ENCODE measurements at regions not wholly inside any gene's neighbourhood (a gene's known extent, or its start where the extent isn't known, plus 50 kb on each side); places are given as distances from the start of the nearest gene placed in this dataset.

DNA sequence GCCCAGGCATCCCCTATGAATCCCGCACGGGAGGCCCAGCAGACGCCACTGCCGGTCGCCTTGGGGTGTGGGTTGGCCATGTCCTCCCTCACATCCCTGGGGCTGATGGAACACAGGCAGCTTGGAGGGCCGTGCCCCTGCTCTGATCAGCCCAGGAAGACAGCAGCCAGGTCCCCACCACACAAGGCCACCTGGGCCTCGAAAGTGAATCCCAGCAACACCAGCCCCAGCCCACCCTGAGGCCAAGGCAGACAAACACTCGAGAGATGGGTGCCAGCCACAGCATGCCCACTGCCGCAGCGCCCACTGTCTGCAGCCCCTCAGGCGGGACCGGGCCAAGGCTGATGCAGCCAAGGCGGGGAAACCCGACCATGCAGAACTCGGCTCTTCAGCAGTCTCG lies 85.5 kb downstream of the HMX1 start:
- DNase-seq (ENCODE audit: low read depth, low spot score) = no peak
- CTCF ChIA-PET = no interaction called here
- no peak overlapping the region for H3K4me3 ChIP-seq (replicated peaks in 1 of 3; ENCODE audit: insufficient read depth in 1 of 3, low read depth in 1 of 3, low read length in 3 of 3)
- H3K27me3 ChIP-seq (ENCODE audit: control insufficient read depth in 2 of 2, insufficient read depth in 2 of 2, low read length in 2 of 2) = no peaks in the 10 kb centered on the region
- POLR2A ChIA-PET = no interaction called here
- dilution Hi-C loops (cut with MboI; ENCODE audit: extremely low pct_ligation_motif_present, low sequenced_read_pairs) = no loop called here
- H4K20me1 ChIP-seq (replicated peaks; ENCODE audit: control insufficient read depth, extremely low read depth, insufficient read depth, low read length) = no peaks in the 10 kb centered on the region
- no peaks in the 10 kb centered on the region for H3K9me3 ChIP-seq (replicated peaks; ENCODE audit: control insufficient read depth, insufficient read depth, low read length)
- H3K9ac ChIP-seq (replicated peaks; ENCODE audit: extremely low read depth, insufficient read depth, low read length) = no peak overlapping the region
- no peak for FAIRE-seq
- H3K79me2 ChIP-seq (ENCODE audit: control insufficient read depth, insufficient read depth, low read length) = no peaks in the 10 kb centered on the region
- H3K4me2 ChIP-seq (ENCODE audit: insufficient read depth, low read length) = no peak overlapping the region
- H3K4me1 ChIP-seq (ENCODE audit: control insufficient read depth, extremely low read depth, insufficient read depth, low read length) = no peaks in the 10 kb centered on the region
- intact Hi-C loops (cut with micrococcal nuclease) = no loop called here
- TF ChIP-seq, protein P1, sequence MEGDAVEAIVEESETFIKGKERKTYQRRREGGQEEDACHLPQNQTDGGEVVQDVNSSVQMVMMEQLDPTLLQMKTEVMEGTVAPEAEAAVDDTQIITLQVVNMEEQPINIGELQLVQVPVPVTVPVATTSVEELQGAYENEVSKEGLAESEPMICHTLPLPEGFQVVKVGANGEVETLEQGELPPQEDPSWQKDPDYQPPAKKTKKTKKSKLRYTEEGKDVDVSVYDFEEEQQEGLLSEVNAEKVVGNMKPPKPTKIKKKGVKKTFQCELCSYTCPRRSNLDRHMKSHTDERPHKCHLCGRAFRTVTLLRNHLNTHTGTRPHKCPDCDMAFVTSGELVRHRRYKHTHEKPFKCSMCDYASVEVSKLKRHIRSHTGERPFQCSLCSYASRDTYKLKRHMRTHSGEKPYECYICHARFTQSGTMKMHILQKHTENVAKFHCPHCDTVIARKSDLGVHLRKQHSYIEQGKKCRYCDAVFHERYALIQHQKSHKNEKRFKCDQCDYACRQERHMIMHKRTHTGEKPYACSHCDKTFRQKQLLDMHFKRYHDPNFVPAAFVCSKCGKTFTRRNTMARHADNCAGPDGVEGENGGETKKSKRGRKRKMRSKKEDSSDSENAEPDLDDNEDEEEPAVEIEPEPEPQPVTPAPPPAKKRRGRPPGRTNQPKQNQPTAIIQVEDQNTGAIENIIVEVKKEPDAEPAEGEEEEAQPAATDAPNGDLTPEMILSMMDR (IDR thresholded peaks at IDR 0.05; ENCODE audit: extremely low read depth in 1 of 2, insufficient read depth in 1 of 2, low read depth in 1 of 2, low read length in 2 of 2) = no peak
- TF ChIP-seq, protein P2, sequence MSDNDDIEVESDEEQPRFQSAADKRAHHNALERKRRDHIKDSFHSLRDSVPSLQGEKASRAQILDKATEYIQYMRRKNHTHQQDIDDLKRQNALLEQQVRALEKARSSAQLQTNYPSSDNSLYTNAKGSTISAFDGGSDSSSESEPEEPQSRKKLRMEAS (IDR thresholded peaks at IDR 0.05; ENCODE audit: insufficient read depth, insufficient read length) = no peak
- TF ChIP-seq EZH2 (IDR thresholded peaks at IDR 0.05; ENCODE audit: borderline replicate concordance, low read depth, low read length, severe bottlenecking) (no peak), GATA2 (IDR thresholded peaks at IDR 0.05; ENCODE audit: insufficient read depth, insufficient read length, low read depth, low read length) (no peak), JUN (IDR thresholded peaks at IDR 0.05; ENCODE audit: borderline replicate concordance, insufficient read depth, insufficient read length, low read depth) (no peak), POLR2A (IDR thresholded peaks at IDR 0.05; ENCODE audit: low read depth, low read length) (no peak)
- H3K36me3 ChIP-seq (ENCODE audit: control insufficient read depth in 2 of 2, extremely low read depth in 1 of 2, insufficient read depth in 2 of 2, low read length in 2 of 2) = no peaks in the 10 kb centered on the region
- H2AFZ ChIP-seq (ENCODE audit: low read depth, low read length) = no peak overlapping the region
- BruUV-seq (replicated peaks) = no TSS peak
- no peak overlapping the region for H3K27ac ChIP-seq (ENCODE audit: insufficient read depth, low read depth, low read length)
- no peaks in the 10 kb centered on the region for H3K9me1 ChIP-seq (replicated peaks; ENCODE audit: control insufficient read depth, extremely low read depth, insufficient read depth, low read length)

DNA sequence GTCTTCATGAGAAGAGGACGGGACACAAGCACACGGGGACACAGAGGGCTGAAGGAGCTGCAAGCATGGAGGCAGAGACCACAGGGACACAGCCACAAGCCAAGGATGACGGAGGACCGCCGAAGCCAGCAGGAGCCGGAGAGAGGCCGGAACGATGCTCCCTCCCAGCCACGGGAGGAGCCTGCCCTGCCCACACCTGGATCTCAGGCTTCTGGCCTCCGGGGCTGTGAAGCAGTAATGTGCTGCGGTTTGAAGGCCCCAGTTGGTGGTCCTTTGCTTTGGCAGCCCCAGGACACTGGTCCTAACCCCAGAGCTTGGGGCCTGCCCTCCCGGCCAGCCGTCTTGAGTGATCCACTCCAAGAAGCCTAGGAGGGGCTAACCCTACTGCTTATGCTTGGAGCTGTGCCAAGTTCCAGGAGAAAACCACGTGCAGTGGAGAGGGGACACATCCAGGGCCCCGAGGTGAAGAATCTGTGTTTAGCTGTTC lies 85.9 kb downstream of the HMX1 start:
- TF ChIP-seq FOS (IDR thresholded peaks at IDR 0.05; ENCODE audit: borderline replicate concordance, insufficient read depth, low read length) = no peak
- TF ChIP-seq, protein P1 (IDR thresholded peaks at IDR 0.05; ENCODE audit: extremely low read depth in 1 of 2, insufficient read depth in 1 of 2, low read depth in 1 of 2, low read length in 2 of 2) = no peak
- no peak for TF ChIP-seq MYC (IDR thresholded peaks at IDR 0.05; ENCODE audit: low read depth, low read length)
- no peak for TF ChIP-seq POLR2A (IDR thresholded peaks at IDR 0.05; ENCODE audit: low read depth, low read length)
- no peak for TF ChIP-seq POLR2AphosphoS5 (IDR thresholded peaks at IDR 0.05; ENCODE audit: insufficient read depth, low read depth, low read length)
- no peak for TF ChIP-seq EZH2 (IDR thresholded peaks at IDR 0.05; ENCODE audit: borderline replicate concordance, low read depth, low read length, severe bottlenecking)
- TF ChIP-seq, protein P2 (IDR thresholded peaks at IDR 0.05; ENCODE audit: insufficient read depth, insufficient read length) = no peak
- TF ChIP-seq JUN (IDR thresholded peaks at IDR 0.05; ENCODE audit: borderline replicate concordance, insufficient read depth, insufficient read length, low read depth) = no peak
- TF ChIP-seq GATA2 (IDR thresholded peaks at IDR 0.05; ENCODE audit: insufficient read depth, insufficient read length, low read depth, low read length) = no peak
- CTCF ChIA-PET = no interaction called here

More for the DNA sequence above, 85.9 kb downstream of the HMX1 start:
- Histone ChIP-seq H3K4me1 (ENCODE audit: control insufficient read depth, extremely low read depth, insufficient read depth, low read length) (no peaks in the 10 kb centered on the region), H3K79me2 (ENCODE audit: control insufficient read depth, insufficient read depth, low read length) (no peaks in the 10 kb centered on the region), H4K20me1 (replicated peaks; ENCODE audit: control insufficient read depth, extremely low read depth, insufficient read depth, low read length) (no peaks in the 10 kb centered on the region), H2AFZ (ENCODE audit: low read depth, low read length) (no peak overlapping the region), H3K9ac (replicated peaks; ENCODE audit: extremely low read depth, insufficient read depth, low read length) (no peak overlapping the region), H3K4me3 (replicated peaks in 1 of 3; ENCODE audit: insufficient read depth in 1 of 3, low read depth in 1 of 3, low read length in 3 of 3) (no peak overlapping the region), H3K9me1 (replicated peaks; ENCODE audit: control insufficient read depth, extremely low read depth, insufficient read depth, low read length) (no peaks in the 10 kb centered on the region), H3K4me2 (ENCODE audit: insufficient read depth, low read length) (no peak overlapping the region), H3K36me3 (ENCODE audit: control insufficient read depth in 2 of 2, extremely low read depth in 1 of 2, insufficient read depth in 2 of 2, low read length in 2 of 2) (no peaks in the 10 kb centered on the region), H3K27me3 (ENCODE audit: control insufficient read depth in 2 of 2, insufficient read depth in 2 of 2, low read length in 2 of 2) (no peaks in the 10 kb centered on the region), H3K27ac (ENCODE audit: insufficient read depth, low read depth, low read length) (no peak overlapping the region), H3K9me3 (replicated peaks; ENCODE audit: control insufficient read depth, insufficient read depth, low read length) (no peaks in the 10 kb centered on the region)
- dilution Hi-C loops (cut with MboI; ENCODE audit: extremely low pct_ligation_motif_present, low sequenced_read_pairs) = no loop called here
- POLR2A ChIA-PET = no interaction called here
- intact Hi-C loops (cut with micrococcal nuclease) = no loop called here
- BruUV-seq (replicated peaks) = no TSS peak
- no peak for FAIRE-seq
- no peak for DNase-seq (ENCODE audit: low read depth, low spot score)
